ENCODE measurements at regions not wholly inside any gene's neighbourhood (a gene's known extent, or its start where the extent isn't known, plus 50 kb on each side); places are given as distances from the start of the nearest gene placed in this dataset.

DNA sequence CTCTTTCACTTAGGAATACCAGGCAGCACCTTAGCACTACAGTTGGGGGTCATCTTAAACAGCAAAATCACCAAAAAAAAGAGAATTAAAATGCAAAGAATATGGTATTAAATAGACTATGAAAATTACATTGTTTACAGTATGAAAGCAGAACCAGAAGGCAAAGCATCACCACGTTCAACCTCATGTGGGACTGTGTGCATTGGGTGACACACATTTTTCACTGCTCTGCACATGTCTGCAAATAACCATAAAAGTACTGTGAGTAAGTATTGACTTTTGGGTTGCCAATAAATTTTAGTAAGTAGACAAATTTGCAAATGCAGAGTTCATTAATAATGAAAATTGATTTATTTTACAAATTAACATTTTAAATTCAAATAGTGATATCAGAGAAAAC, 232.1 kb upstream of the ZWINT start:
- TF ChIP-seq EZH2phosphoT487 (IDR thresholded peaks at IDR 0.05; ENCODE audit: unreplicated experiment) (no peak), EZH2 (IDR thresholded peaks at IDR 0.05; ENCODE audit: low read depth, unreplicated experiment) (no peak), POLR2AphosphoS5 (IDR thresholded peaks at IDR 0.05; ENCODE audit: low read depth) (no peak), CREB1 (CRISPR knock-in tag; IDR thresholded peaks at IDR 0.05; ENCODE audit: low read depth) (no peak)
- TF ChIP-seq, protein P1, sequence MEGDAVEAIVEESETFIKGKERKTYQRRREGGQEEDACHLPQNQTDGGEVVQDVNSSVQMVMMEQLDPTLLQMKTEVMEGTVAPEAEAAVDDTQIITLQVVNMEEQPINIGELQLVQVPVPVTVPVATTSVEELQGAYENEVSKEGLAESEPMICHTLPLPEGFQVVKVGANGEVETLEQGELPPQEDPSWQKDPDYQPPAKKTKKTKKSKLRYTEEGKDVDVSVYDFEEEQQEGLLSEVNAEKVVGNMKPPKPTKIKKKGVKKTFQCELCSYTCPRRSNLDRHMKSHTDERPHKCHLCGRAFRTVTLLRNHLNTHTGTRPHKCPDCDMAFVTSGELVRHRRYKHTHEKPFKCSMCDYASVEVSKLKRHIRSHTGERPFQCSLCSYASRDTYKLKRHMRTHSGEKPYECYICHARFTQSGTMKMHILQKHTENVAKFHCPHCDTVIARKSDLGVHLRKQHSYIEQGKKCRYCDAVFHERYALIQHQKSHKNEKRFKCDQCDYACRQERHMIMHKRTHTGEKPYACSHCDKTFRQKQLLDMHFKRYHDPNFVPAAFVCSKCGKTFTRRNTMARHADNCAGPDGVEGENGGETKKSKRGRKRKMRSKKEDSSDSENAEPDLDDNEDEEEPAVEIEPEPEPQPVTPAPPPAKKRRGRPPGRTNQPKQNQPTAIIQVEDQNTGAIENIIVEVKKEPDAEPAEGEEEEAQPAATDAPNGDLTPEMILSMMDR (conservative IDR thresholded peaks at IDR 0.05; ENCODE audit: low read depth in 2 of 2), result no peak
- TF ChIP-seq, protein P2, sequence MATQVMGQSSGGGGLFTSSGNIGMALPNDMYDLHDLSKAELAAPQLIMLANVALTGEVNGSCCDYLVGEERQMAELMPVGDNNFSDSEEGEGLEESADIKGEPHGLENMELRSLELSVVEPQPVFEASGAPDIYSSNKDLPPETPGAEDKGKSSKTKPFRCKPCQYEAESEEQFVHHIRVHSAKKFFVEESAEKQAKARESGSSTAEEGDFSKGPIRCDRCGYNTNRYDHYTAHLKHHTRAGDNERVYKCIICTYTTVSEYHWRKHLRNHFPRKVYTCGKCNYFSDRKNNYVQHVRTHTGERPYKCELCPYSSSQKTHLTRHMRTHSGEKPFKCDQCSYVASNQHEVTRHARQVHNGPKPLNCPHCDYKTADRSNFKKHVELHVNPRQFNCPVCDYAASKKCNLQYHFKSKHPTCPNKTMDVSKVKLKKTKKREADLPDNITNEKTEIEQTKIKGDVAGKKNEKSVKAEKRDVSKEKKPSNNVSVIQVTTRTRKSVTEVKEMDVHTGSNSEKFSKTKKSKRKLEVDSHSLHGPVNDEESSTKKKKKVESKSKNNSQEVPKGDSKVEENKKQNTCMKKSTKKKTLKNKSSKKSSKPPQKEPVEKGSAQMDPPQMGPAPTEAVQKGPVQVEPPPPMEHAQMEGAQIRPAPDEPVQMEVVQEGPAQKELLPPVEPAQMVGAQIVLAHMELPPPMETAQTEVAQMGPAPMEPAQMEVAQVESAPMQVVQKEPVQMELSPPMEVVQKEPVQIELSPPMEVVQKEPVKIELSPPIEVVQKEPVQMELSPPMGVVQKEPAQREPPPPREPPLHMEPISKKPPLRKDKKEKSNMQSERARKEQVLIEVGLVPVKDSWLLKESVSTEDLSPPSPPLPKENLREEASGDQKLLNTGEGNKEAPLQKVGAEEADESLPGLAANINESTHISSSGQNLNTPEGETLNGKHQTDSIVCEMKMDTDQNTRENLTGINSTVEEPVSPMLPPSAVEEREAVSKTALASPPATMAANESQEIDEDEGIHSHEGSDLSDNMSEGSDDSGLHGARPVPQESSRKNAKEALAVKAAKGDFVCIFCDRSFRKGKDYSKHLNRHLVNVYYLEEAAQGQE (IDR thresholded peaks at IDR 0.05; ENCODE audit: unreplicated experiment), result no peak
